Loucy (cell line): ENCODE measurements at regions not wholly inside any gene's neighbourhood (a gene's known extent, or its start where the extent isn't known, plus 50 kb on each side); places are given as distances from the start of the nearest gene placed in this dataset.

Experiments used
- CTCF ChIP-seq: fragments of 200-600 bp; sonication (generic); conservative IDR thresholded peaks from 2 replicates; pipeline ENCODE4 v1.5.1; 2014; ENCODE audit warnings: mild to moderate bottlenecking, antibody characterized with exemption, low read length
- EZH2phosphoT487 ChIP-seq: fragments of 200-600 bp; IDR thresholded peaks from 2 replicates; pipeline ENCODE4 v1.6.1; 2018; ENCODE audit warnings: antibody characterized with exemption, mild to moderate bottlenecking, moderate library complexity, borderline replicate concordance

DNA sequence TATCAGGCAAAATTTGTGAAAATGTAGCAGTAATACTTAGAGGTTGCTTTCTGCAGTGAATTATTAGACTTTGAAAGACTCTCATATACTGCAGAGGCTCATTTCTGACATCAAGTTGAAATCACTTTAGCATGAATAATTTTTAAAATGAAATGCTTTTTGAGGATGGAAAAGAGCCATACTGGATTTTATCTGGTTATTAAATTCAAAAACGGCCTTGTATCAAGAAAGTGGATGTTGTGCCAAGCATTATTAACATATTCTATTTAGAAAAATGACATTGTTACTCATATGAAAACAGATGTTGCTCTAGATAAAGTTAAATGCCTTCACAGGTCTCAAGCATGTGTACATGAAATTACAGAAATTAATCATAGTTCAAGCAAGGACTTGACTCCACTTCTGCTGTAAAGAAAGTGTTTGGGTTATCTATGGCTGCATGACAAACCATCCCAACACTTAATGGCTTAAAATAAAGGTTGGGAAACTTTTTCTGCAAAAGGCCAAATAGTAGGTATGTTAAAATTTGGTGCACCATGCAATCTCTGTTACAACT lies 64.5 kb upstream of the ZNF280D start:
- TF ChIP-seq CTCF = no peak
- TF ChIP-seq EZH2phosphoT487 = no peak
